H1 (cell line): ENCODE measurements at regions not wholly inside any gene's neighbourhood (a gene's known extent, or its start where the extent isn't known, plus 50 kb on each side); places are given as distances from the start of the nearest gene placed in this dataset.

Experiments
- E2F6 ChIP-seq: IDR thresholded peaks from 2 replicates; pipeline ENCODE4 v1.6.1; 2012; ENCODE audit warnings: inconsistent platforms
- HDAC6 ChIP-seq: IDR thresholded peaks from one replicate; pipeline ENCODE4 v1.7.1; 2012; ENCODE audit warnings: low read depth, mild to moderate bottlenecking, inconsistent platforms, low read length, moderate library complexity
- SIRT6 ChIP-seq: IDR thresholded peaks from one replicate; pipeline ENCODE4 v1.7.1; 2012; ENCODE audit warnings: low read length, inconsistent platforms
- SRF ChIP-seq: IDR thresholded peaks from 2 replicates; pipeline ENCODE4 v1.6.1; 2011; ENCODE audit warnings: mild to moderate bottlenecking, low read depth, low read length, moderate library complexity

- TF ChIP-seq SRF, result no peak
- TF ChIP-seq E2F6, result no peak
- no peak for TF ChIP-seq HDAC6
- no peak for TF ChIP-seq SIRT6
- TF ChIP-seq, all 59 proteins: peak for 0
These were observed 595.2 kb downstream of the BRD1 start (continued) for GRCh38 chr22:49232319-49233067.
